VCaP (cell line): ENCODE measurements at regions not wholly inside any gene's neighbourhood (a gene's known extent, or its start where the extent isn't known, plus 50 kb on each side); places are given as distances from the start of the nearest gene placed in this dataset.
A peak's percentile ranks its signal among the peaks of the same experiment; 100 is the strongest.
"Not testable (repeated sequence)": the region's sequence is repeated elsewhere in the genome, so short reads cannot be mapped to it uniquely, and the experiment has no call there.

Experiments
- H3K27ac ChIP-seq: fragments of 450-650 bp; 2 replicates; pipeline ENCODE4 v1.5.1; 2017
- CTCF ChIP-seq: fragments of 450-650 bp; conservative IDR thresholded peaks from 2 replicates; pipeline ENCODE4 v1.5.1; 2017; ENCODE audit warnings: mild to moderate bottlenecking, moderate library complexity

GRCh38 chr5:20985754-20986153 is 997.8 kb upstream of the CDH18 start:
- no peak for TF ChIP-seq CTCF
- no peak overlapping the region for H3K27ac ChIP-seq

GRCh38 chr5:20974426-20974825 is 986.4 kb upstream of the CDH18 start:
- H3K27ac ChIP-seq: no peak overlapping the region
- TF ChIP-seq CTCF: no peak

- TF ChIP-seq CTCF: peak; percentile 66
- no peak overlapping the region for H3K27ac ChIP-seq
Measured at GRCh38 chr5:20972419-20972925, 984.5 kb upstream of the CDH18 start.

- TF ChIP-seq CTCF: no peak
Measured at GRCh38 chr5:20959347-20959746, 971.3 kb upstream of the CDH18 start.

GRCh38 chr5:20958641-20959040 is 970.6 kb upstream of the CDH18 start:
- H3K27ac ChIP-seq: no peak overlapping the region
- TF ChIP-seq CTCF: no peak

More at GRCh38 chr5:20959347-20959746, 971.3 kb upstream of the CDH18 start:
- no peak overlapping the region for H3K27ac ChIP-seq

GRCh38 chr5:20956134-20956533 is 968.1 kb upstream of the CDH18 start:
- TF ChIP-seq CTCF: no peak
- H3K27ac ChIP-seq: no peak overlapping the region

- no peak overlapping the region for H3K27ac ChIP-seq
- no peak for TF ChIP-seq CTCF
Measured at GRCh38 chr5:20949636-20950035, 961.6 kb upstream of the CDH18 start.

- not testable (repeated sequence) for H3K27ac ChIP-seq
Measured at GRCh38 chr5:20943183-20943971, 955.4 kb upstream of the CDH18 start.

- not testable (repeated sequence) for H3K27ac ChIP-seq
Measured at GRCh38 chr5:20942603-20943002, 954.6 kb upstream of the CDH18 start.

GRCh38 chr5:20940786-20941185 is 952.8 kb upstream of the CDH18 start:
- not testable (repeated sequence) for H3K27ac ChIP-seq

- not testable (repeated sequence) for H3K27ac ChIP-seq
Measured at GRCh38 chr5:20890936-20891335, 902.9 kb upstream of the CDH18 start.

GRCh38 chr5:20875726-20876125 is 887.7 kb upstream of the CDH18 start:
- H3K27ac ChIP-seq: not testable (repeated sequence)

- not testable (repeated sequence) for H3K27ac ChIP-seq
Measured at GRCh38 chr5:20865892-20866291, 877.9 kb upstream of the CDH18 start.
